ENCODE measurements at regions not wholly inside any gene's neighbourhood (a gene's known extent, or its start where the extent isn't known, plus 50 kb on each side); places are given as distances from the start of the nearest gene placed in this dataset.

GRCh38 chr4:167918077-167918476 lies 174.3 kb upstream of the ANXA10 start:
- H3K36me3 ChIP-seq (ENCODE audit: control insufficient read depth in 2 of 2, insufficient read depth in 1 of 2, low read length in 2 of 2): no peaks in the 10 kb centered on the region
- TF ChIP-seq KLF16 (tag by site-specific recombination; IDR thresholded peaks at IDR 0.05) (no peak), GLIS2 (tag by site-specific recombination; IDR thresholded peaks at IDR 0.05) (no peak), GLI4 (tag by site-specific recombination; IDR thresholded peaks at IDR 0.05) (no peak), ZNF585B (tag by site-specific recombination; IDR thresholded peaks at IDR 0.05) (no peak), ZNF501 (tag by site-specific recombination; IDR thresholded peaks at IDR 0.05) (no peak), ZNF121 (tag by site-specific recombination; IDR thresholded peaks at IDR 0.05) (no peak), TCF7L2 (IDR thresholded peaks at IDR 0.05; ENCODE audit: borderline replicate concordance, low read depth, low read length) (no peak), ZNF658 (tag by site-specific recombination; IDR thresholded peaks at IDR 0.05) (no peak), ZNF214 (tag by site-specific recombination; IDR thresholded peaks at IDR 0.05; ENCODE audit: borderline replicate concordance) (no peak), KLF8 (tag by site-specific recombination; IDR thresholded peaks at IDR 0.05) (no peak), ZNF792 (tag by site-specific recombination; IDR thresholded peaks at IDR 0.05) (no peak)
- CTCF ChIA-PET: no interaction called here
- no peak overlapping the region for H3K27ac ChIP-seq (ENCODE audit: extremely low read depth, low read depth, low read length)
- no peaks in the 10 kb centered on the region for H3K4me1 ChIP-seq (ENCODE audit: control insufficient read depth, insufficient read depth, low read length)
- H3K4me3 ChIP-seq (ENCODE audit: low read depth, low read length): no peak overlapping the region
- POLR2A ChIA-PET: no interaction called here
- no peaks in the 10 kb centered on the region for H3K9me3 ChIP-seq (ENCODE audit: control insufficient read depth, insufficient read depth, low read depth, low read length)

- ChIA-PET CTCF (no interaction called here), POLR2A (no interaction called here)
- Histone ChIP-seq H3K4me1 (ENCODE audit: control insufficient read depth, insufficient read depth, low read length) (no peaks in the 10 kb centered on the region), H3K36me3 (ENCODE audit: control insufficient read depth in 2 of 2, insufficient read depth in 1 of 2, low read length in 2 of 2) (no peaks in the 10 kb centered on the region), H3K9me3 (ENCODE audit: control insufficient read depth, insufficient read depth, low read depth, low read length) (no peaks in the 10 kb centered on the region), H3K4me3 (ENCODE audit: low read depth, low read length) (no peak overlapping the region), H3K27ac (ENCODE audit: extremely low read depth, low read depth, low read length) (no peak overlapping the region)
- no peak for TF ChIP-seq PRDM1 (tag by site-specific recombination; IDR thresholded peaks at IDR 0.05)
- TF ChIP-seq ZNF394 (tag by site-specific recombination; IDR thresholded peaks at IDR 0.05; ENCODE audit: borderline replicate concordance): no peak
- no peak for TF ChIP-seq ZNF555 (tag by site-specific recombination; conservative IDR thresholded peaks at IDR 0.05)
- TF ChIP-seq KLF10 (tag by site-specific recombination; IDR thresholded peaks at IDR 0.05): no peak
- TF ChIP-seq ZNF560 (tag by site-specific recombination; IDR thresholded peaks at IDR 0.05; ENCODE audit: borderline replicate concordance): no peak
- TF ChIP-seq ZNF221 (tag by site-specific recombination; IDR thresholded peaks at IDR 0.05; ENCODE audit: borderline replicate concordance): no peak
Measured at GRCh38 chr4:167930166-167930565, 162.2 kb upstream of the ANXA10 start.

GRCh38 chr4:167934216-167934615 lies 158.1 kb upstream of the ANXA10 start:
- ChIA-PET CTCF (no interaction called here), POLR2A (no interaction called here)
- no peak overlapping the region for H3K27ac ChIP-seq (ENCODE audit: extremely low read depth, low read depth, low read length)
- H3K4me1 ChIP-seq (ENCODE audit: control insufficient read depth, insufficient read depth, low read length): no peaks in the 10 kb centered on the region
- no peak overlapping the region for H3K4me3 ChIP-seq (ENCODE audit: low read depth, low read length)
- no peaks in the 10 kb centered on the region for H3K9me3 ChIP-seq (ENCODE audit: control insufficient read depth, insufficient read depth, low read depth, low read length)
- TF ChIP-seq PATZ1 (tag by site-specific recombination; IDR thresholded peaks at IDR 0.05) (no peak), ZNF169 (tag by site-specific recombination; IDR thresholded peaks at IDR 0.05) (no peak), ZBTB44 (tag by site-specific recombination; IDR thresholded peaks at IDR 0.05) (no peak), ZNF311 (tag by site-specific recombination; IDR thresholded peaks at IDR 0.05; ENCODE audit: borderline replicate concordance) (no peak), MEIS1 (CRISPR knock-in tag; IDR thresholded peaks at IDR 0.05; ENCODE audit: borderline replicate concordance) (no peak), ZSCAN16 (tag by site-specific recombination; IDR thresholded peaks at IDR 0.05) (no peak), RBAK (tag by site-specific recombination; IDR thresholded peaks at IDR 0.05) (no peak), ZNF19 (tag by site-specific recombination; IDR thresholded peaks at IDR 0.05; ENCODE audit: low read depth) (no peak)
- no peaks in the 10 kb centered on the region for H3K36me3 ChIP-seq (ENCODE audit: control insufficient read depth in 2 of 2, insufficient read depth in 1 of 2, low read length in 2 of 2)
